ENCODE measurements at regions not wholly inside any gene's neighbourhood (a gene's known extent, or its start where the extent isn't known, plus 50 kb on each side); places are given as distances from the start of the nearest gene placed in this dataset.

- POLR2A ChIA-PET (ENCODE audit: unreplicated experiment), result no interaction called here
- H2AFZ ChIP-seq (ENCODE audit: low read length), result no peak overlapping the region
Measured at GRCh38 chr6:122315842-122316241, 83.6 kb upstream of the HSF2 start.

GRCh38 chr6:122322824-122323223 is 76.6 kb upstream of the HSF2 start:
- ChIA-PET POLR2A (ENCODE audit: unreplicated experiment) (no interaction called here), CTCF (no interaction called here)
- Histone ChIP-seq H3K27me3 (ENCODE audit: low read length) (0 out of 2 replicates have a peak, but pooled peaks cover under 1% of the 10 kb centered on the region), H3K4me3 (ENCODE audit: low read length) (peak overlapping the region; percentile 52), H4K20me1 (ENCODE audit: low read length) (no peaks in the 10 kb centered on the region), H3K4me1 (ENCODE audit: insufficient read depth, low read length) (no peaks in the 10 kb centered on the region), H3K79me2 (ENCODE audit: low read length) (no peaks in the 10 kb centered on the region), H3K36me3 (ENCODE audit: low read depth, low read length) (no peaks in the 10 kb centered on the region), H3K4me2 (ENCODE audit: low read length) (peak overlapping the region; percentile 69), H3K9ac (ENCODE audit: low read length) (no peak overlapping the region), H3F3A (ENCODE audit: low read length, unreplicated experiment) (no peaks in the 10 kb centered on the region), H3K27ac (ENCODE audit: low read length) (no peak overlapping the region), H3K9me2 (replicated peaks; ENCODE audit: low read length) (no peaks in the 10 kb centered on the region), H3K9me3 (ENCODE audit: low read length) (no peaks in the 10 kb centered on the region), H2AFZ (ENCODE audit: low read length) (peak overlapping the region; percentile 3; the same call in 1 of the 2 replicates)
- TF ChIP-seq EZH2phosphoT487 (IDR thresholded peaks at IDR 0.05; ENCODE audit: borderline replicate concordance, low read length) (no peak), EZH2 (IDR thresholded peaks at IDR 0.05; ENCODE audit: low read length, unreplicated experiment) (no peak), CTCF (conservative IDR thresholded peaks at IDR 0.05; ENCODE audit: low read depth, low read length) (no peak)
- intact Hi-C loops (cut with micrococcal nuclease), result no loop called here
- DNase-seq, result no peak
- ATAC-seq, result no peak
- no TSS peak for BruUV-seq (replicated peaks)

More at GRCh38 chr6:122315842-122316241, 83.6 kb upstream of the HSF2 start:
- Histone ChIP-seq H3K27ac (ENCODE audit: low read length) (no peak overlapping the region), H3K9me3 (ENCODE audit: low read length) (0 out of 2 replicates have a peak, but pooled peaks cover 7% of the 10 kb centered on the region), H3F3A (ENCODE audit: low read length, unreplicated experiment) (no peaks in the 10 kb centered on the region), H3K4me1 (ENCODE audit: insufficient read depth, low read length) (no peaks in the 10 kb centered on the region), H3K27me3 (ENCODE audit: low read length) (no peaks in the 10 kb centered on the region), H3K4me3 (ENCODE audit: low read length) (no peak overlapping the region), H3K4me2 (ENCODE audit: low read length) (no peak overlapping the region), H3K79me2 (ENCODE audit: low read length) (no peaks in the 10 kb centered on the region), H4K20me1 (ENCODE audit: low read length) (no peaks in the 10 kb centered on the region), H3K9ac (ENCODE audit: low read length) (no peak overlapping the region), H3K9me2 (replicated peaks; ENCODE audit: low read length) (no peaks in the 10 kb centered on the region), H3K36me3 (ENCODE audit: low read depth, low read length) (no peaks in the 10 kb centered on the region)
- no TSS peak for BruUV-seq (replicated peaks)
- ATAC-seq, result no peak
- intact Hi-C loops (cut with micrococcal nuclease), result no loop called here
- no peak for DNase-seq
- CTCF ChIA-PET, result no interaction called here
- TF ChIP-seq CTCF (conservative IDR thresholded peaks at IDR 0.05; ENCODE audit: low read depth, low read length) (no peak), EZH2phosphoT487 (IDR thresholded peaks at IDR 0.05; ENCODE audit: borderline replicate concordance, low read length) (no peak), EZH2 (IDR thresholded peaks at IDR 0.05; ENCODE audit: low read length, unreplicated experiment) (no peak)

- Histone ChIP-seq H3K27me3 (ENCODE audit: low read length) (0 out of 2 replicates have a peak, but pooled peaks cover 5% of the 10 kb centered on the region), H3K4me1 (ENCODE audit: insufficient read depth, low read length) (no peaks in the 10 kb centered on the region), H3K4me2 (ENCODE audit: low read length) (peak overlapping the region; percentile 69), H3K36me3 (ENCODE audit: low read depth, low read length) (no peaks in the 10 kb centered on the region), H4K20me1 (ENCODE audit: low read length) (no peaks in the 10 kb centered on the region), H3K9ac (ENCODE audit: low read length) (no peak overlapping the region), H3K9me2 (replicated peaks; ENCODE audit: low read length) (no peaks in the 10 kb centered on the region), H3F3A (ENCODE audit: low read length, unreplicated experiment) (no peaks in the 10 kb centered on the region), H3K27ac (ENCODE audit: low read length) (no peak overlapping the region), H3K79me2 (ENCODE audit: low read length) (no peaks in the 10 kb centered on the region), H2AFZ (ENCODE audit: low read length) (peak overlapping the region; percentile 3; the same call in 1 of the 2 replicates), H3K9me3 (ENCODE audit: low read length) (no peaks in the 10 kb centered on the region), H3K4me3 (ENCODE audit: low read length) (peak overlapping the region; percentile 52)
- POLR2A ChIA-PET (ENCODE audit: unreplicated experiment), result no interaction called here
- no peak for DNase-seq
- intact Hi-C loops (cut with micrococcal nuclease), result no loop called here
- BruUV-seq (replicated peaks), result no TSS peak
- TF ChIP-seq EZH2 (IDR thresholded peaks at IDR 0.05; ENCODE audit: low read length, unreplicated experiment) (no peak), EZH2phosphoT487 (IDR thresholded peaks at IDR 0.05; ENCODE audit: borderline replicate concordance, low read length) (no peak), CTCF (conservative IDR thresholded peaks at IDR 0.05; ENCODE audit: low read depth, low read length) (no peak)
- CTCF ChIA-PET, result no interaction called here
- ATAC-seq, result no peak
Measured at GRCh38 chr6:122323361-122323760, 76.1 kb upstream of the HSF2 start.

Data from PC-3 (cell line).